SK-N-SH (cell line): ENCODE measurements at regions not wholly inside any gene's neighbourhood (a gene's known extent, or its start where the extent isn't known, plus 50 kb on each side); places are given as distances from the start of the nearest gene placed in this dataset.

Experiments
- CTCF ChIA-PET: fragments of 300-600, 350-600 bp; formaldehyde crosslinking; extraction: SDS; loops from one replicate; lab custom pipeline; 2021; lab: Yijun Ruan, JAX
- POLR2A ChIA-PET: fragments of 350-600 bp; sonication (Branson Sonifier 250); formaldehyde crosslinking; extraction: SDS; loops from one replicate; lab custom pipeline; 2020; ENCODE audit warnings: antibody characterized with exemption, inconsistent platforms; lab: Yijun Ruan, JAX
- DNase-seq: peaks from one replicate; pipeline ENCODE4 v3.0.0; 2012
- H2AFZ ChIP-seq: fragments of 200-600 bp; sonication (generic); 2 replicates; pipeline ENCODE4 v1.8.1; 2016; ENCODE audit warnings: antibody characterized with exemption, mild to moderate bottlenecking, low read depth
- H3F3A ChIP-seq: fragments of 200-600 bp; sonication (generic); replicated peaks from 2 replicates; pipeline ENCODE3; 2016; ENCODE audit warnings: antibody characterized with exemption, mild to moderate bottlenecking; ENCODE audit not compliant: insufficient read depth
- H3K27ac ChIP-seq, 2 experiments: fragments of 200-500 bp in 1 of 2; fragments of 200-600 bp in 1 of 2; sonication (Bioruptor generic) in 1 of 2; sonication (generic), shearing (Covaris generic) in 1 of 2; 2 replicates each; pipeline versions ENCODE4 v1.5.1 to v1.6.1; 2014 to 2016; ENCODE audit warnings: low read depth in 2 of 2, inconsistent platforms in 1 of 2, low read length in 1 of 2, mild to moderate bottlenecking in 1 of 2, mixed read lengths in 1 of 2
- H3K27me3 ChIP-seq: fragments of 200-600 bp; sonication (generic), shearing (Covaris generic); 2 replicates; pipeline ENCODE4 v1.6.1; 2016; ENCODE audit warnings: mixed run types; ENCODE audit not compliant: insufficient read depth
- H3K36me3 ChIP-seq, 2 experiments: fragments of 200-500 bp in 1 of 2; fragments of 200-600 bp in 1 of 2; sonication (Bioruptor generic) in 1 of 2; sonication (generic) in 1 of 2; replicated peaks in 1 of 2; 2 replicates each; pipeline versions ENCODE3 to v1.5.1; 2014 to 2016; ENCODE audit warnings: low read length in 1 of 2, mild to moderate bottlenecking in 1 of 2; ENCODE audit not compliant: insufficient read depth in 2 of 2, control insufficient read depth in 1 of 2
- H3K4me1 ChIP-seq, 2 experiments: fragments of 200-500 bp in 1 of 2; fragments of 200-600 bp in 1 of 2; sonication (Bioruptor generic) in 1 of 2; sonication (generic), shearing (Covaris generic) in 1 of 2; 2 replicates each; pipeline versions ENCODE4 v1.5.1 to v1.6.1; 2014 to 2016; ENCODE audit warnings: low read depth in 1 of 2, low read length in 1 of 2, mixed run types in 1 of 2; ENCODE audit not compliant: insufficient read depth in 2 of 2, control insufficient read depth in 1 of 2
- H3K4me2 ChIP-seq: fragments of 200-600 bp; sonication (generic), shearing (Covaris generic); 2 replicates; pipeline ENCODE4 v1.6.1; 2017; ENCODE audit warnings: mixed run types
- H3K4me3 ChIP-seq, 2 experiments: fragments of 200-500 bp in 1 of 2; fragments of 200-600 bp in 1 of 2; sonication (Bioruptor generic) in 1 of 2; sonication (generic), shearing (Covaris generic) in 1 of 2; 2 replicates each; pipeline versions ENCODE4 v1.5.1 to v1.8.1; 2014 to 2016; ENCODE audit warnings: low read depth in 2 of 2, inconsistent platforms in 1 of 2, low read length in 1 of 2, mild to moderate bottlenecking in 1 of 2, mixed read lengths in 1 of 2, moderate library complexity in 1 of 2
- H3K79me2 ChIP-seq: fragments of 200-600 bp; sonication (generic); 2 replicates; pipeline ENCODE4 v1.8.1; 2017; ENCODE audit warnings: mild to moderate bottlenecking; ENCODE audit not compliant: insufficient read depth
- H3K9ac ChIP-seq: fragments of 200-600 bp; sonication (generic); 2 replicates; pipeline ENCODE4 v1.6.1; 2017; ENCODE audit warnings: mixed run types
- H3K9me2 ChIP-seq: fragments of 200-600 bp; sonication (generic); 2 replicates; pipeline ENCODE4 v1.6.1; 2017; ENCODE audit warnings: mixed run types
- H3K9me3 ChIP-seq: fragments of 200-600 bp; sonication (generic); 2 replicates; pipeline ENCODE4 v1.6.1; 2017; ENCODE audit warnings: mixed run types, mild to moderate bottlenecking, moderate library complexity
- H4K20me1 ChIP-seq: fragments of 200-600 bp; sonication (generic); 2 replicates; pipeline ENCODE4 v1.6.1; 2017; ENCODE audit warnings: mild to moderate bottlenecking, mixed run types; ENCODE audit not compliant: insufficient read depth
- CTCF ChIP-seq: fragments of 200-600 bp; sonication (generic); IDR thresholded peaks from 2 replicates; pipeline ENCODE4 v1.6.1; 2017; ENCODE audit warnings: antibody characterized with exemption, mild to moderate bottlenecking, moderate library complexity
- ELF1 ChIP-seq: IDR thresholded peaks from 2 replicates; pipeline ENCODE4 v1.4.0; 2012
- EZH2phosphoT487 ChIP-seq: fragments of 200-600 bp; sonication (generic); IDR thresholded peaks from 2 replicates; pipeline ENCODE4 v1.6.1; 2017; ENCODE audit warnings: low read depth, mixed run types, mild to moderate bottlenecking, antibody characterized with exemption, moderate library complexity, borderline replicate concordance
- FOSL2 ChIP-seq: IDR thresholded peaks from 2 replicates; pipeline ENCODE4 v1.4.0; 2012; ENCODE audit warnings: low read depth, mild to moderate bottlenecking, moderate library complexity, borderline replicate concordance
- FOXJ3 ChIP-seq: sonication (generic); formaldehyde crosslinking; IDR thresholded peaks from 2 replicates; pipeline ENCODE4 v1.5.1; 2020; ENCODE audit warnings: mild to moderate bottlenecking, missing genetic modification reagents
- FOXM1 ChIP-seq: IDR thresholded peaks from 2 replicates; pipeline ENCODE4 v1.4.0; 2012; ENCODE audit warnings: low read depth, mild to moderate bottlenecking
- MXI1 ChIP-seq: IDR thresholded peaks from 2 replicates; pipeline ENCODE4 v1.6.1; 2012; ENCODE audit warnings: mild to moderate bottlenecking, low read depth, low read length, improper control_type of control experiment
- TEAD4 ChIP-seq: IDR thresholded peaks from 2 replicates; pipeline ENCODE4 v1.4.0; 2012; ENCODE audit warnings: mild to moderate bottlenecking, borderline replicate concordance; ENCODE audit not compliant: insufficient read depth
- YY1 ChIP-seq: IDR thresholded peaks from 2 replicates; pipeline ENCODE4 v1.4.0; 2012; ENCODE audit warnings: low read depth, mild to moderate bottlenecking
- WGBS: methylation state at CpG from one replicate; pipeline ENCODE4 v1.1.6; 2017; ENCODE audit warnings: low lambda C conversion rate; 5-methylcytosine and 5-hydroxymethylcytosine counted together
- TF ChIP-seq, protein P1 (sequence below): fragments of 150-350 bp; IDR thresholded peaks from 2 replicates; pipeline ENCODE4 v1.6.1; 2016; ENCODE audit warnings: mild to moderate bottlenecking, low read depth, low read length
- TF ChIP-seq, protein P2 (sequence below): IDR thresholded peaks from 2 replicates; pipeline ENCODE4; 2012

DNA sequence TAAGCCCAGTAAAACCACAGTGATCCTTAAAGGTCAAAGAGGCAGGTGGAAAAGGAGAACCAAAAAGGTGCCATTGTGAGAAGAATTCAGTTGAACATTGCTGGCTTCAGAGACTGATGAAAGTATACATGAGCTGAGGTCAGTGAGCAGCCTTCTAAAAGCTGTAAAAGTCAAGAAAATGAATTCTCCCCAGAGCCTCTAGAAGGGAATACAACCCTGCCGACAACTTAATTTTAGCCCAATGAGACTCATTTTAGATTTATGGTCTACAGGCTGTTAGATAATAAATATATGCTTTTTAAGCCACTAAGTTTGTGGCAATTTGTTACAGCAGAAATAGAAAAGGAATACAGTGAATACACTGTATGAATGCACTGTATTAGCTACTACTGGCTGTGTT is 911.4 kb downstream of the TRIB2 start:
- no peaks in the 10 kb centered on the region for H3F3A ChIP-seq
- no peak overlapping the region for H3K4me3 ChIP-seq
- WGBS = 75% methylated on average over 1 of the region's 1 CpG
- ChIA-PET POLR2A (no interaction called here), CTCF (interaction anchor here (1.4 to 1.5 kb wide), 2 partner anchors 10 to 74 kb away, joined by 3 read pairs; no protein-coding TSS in a partner anchor)
- TF ChIP-seq FOXJ3 (CRISPR knock-in tag) = no peak
- no peak for TF ChIP-seq YY1
- TF ChIP-seq EZH2phosphoT487 = no peak
- TF ChIP-seq CTCF = no peak
- no peak for TF ChIP-seq ELF1
- no peak for TF ChIP-seq TEAD4
- no peak for TF ChIP-seq FOXM1
- TF ChIP-seq FOSL2 = no peak
- no peaks in the 10 kb centered on the region for H3K9me3 ChIP-seq
- DNase-seq = no peak
- no peak overlapping the region for H3K4me2 ChIP-seq
- no peaks in the 10 kb centered on the region for H3K9me2 ChIP-seq
- no peaks in the 10 kb centered on the region for H3K79me2 ChIP-seq
- H3K4me1 ChIP-seq = no peaks in the 10 kb centered on the region
- no peak overlapping the region for H3K9ac ChIP-seq
- no peak overlapping the region for H2AFZ ChIP-seq
- no peaks in the 10 kb centered on the region for H3K27me3 ChIP-seq
- no peaks in the 10 kb centered on the region for H4K20me1 ChIP-seq
- no peak overlapping the region for H3K27ac ChIP-seq
- H3K36me3 ChIP-seq = no peaks in the 10 kb centered on the region

DNA sequence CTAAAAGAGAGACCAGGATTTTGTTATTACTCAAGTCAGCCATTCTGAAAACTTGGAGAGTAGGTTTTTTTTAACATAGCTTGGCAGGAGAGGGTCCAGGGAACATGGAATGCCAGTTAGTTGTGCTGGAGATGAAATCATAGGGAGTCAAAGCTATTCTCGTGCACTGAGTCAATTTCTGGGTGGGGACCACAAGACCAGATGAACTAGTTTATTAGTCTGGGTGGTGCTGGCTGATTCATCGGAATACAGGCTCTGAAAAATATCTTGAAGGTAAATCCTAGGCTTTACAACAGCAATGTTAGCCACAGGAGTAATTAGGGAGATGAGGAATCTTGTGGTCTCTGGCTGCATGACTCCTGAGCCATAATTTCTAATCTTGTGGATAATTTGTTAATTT is 921.4 kb downstream of the TRIB2 start:
- H3K79me2 ChIP-seq = no peaks in the 10 kb centered on the region
- no peaks in the 10 kb centered on the region for H3K36me3 ChIP-seq
- H3K9me2 ChIP-seq = no peaks in the 10 kb centered on the region
- no peak overlapping the region for H3K27ac ChIP-seq
- H3K4me2 ChIP-seq = no peak overlapping the region
- DNase-seq = no peak
- H3K9ac ChIP-seq = no peak overlapping the region
- ChIA-PET CTCF (interaction anchor here (1.3 kb wide), 1 partner anchor 10 kb away, joined by 3 read pairs; no protein-coding TSS in a partner anchor), POLR2A (no interaction called here)
- no peak overlapping the region for H3K4me3 ChIP-seq
- TF ChIP-seq, protein P1, sequence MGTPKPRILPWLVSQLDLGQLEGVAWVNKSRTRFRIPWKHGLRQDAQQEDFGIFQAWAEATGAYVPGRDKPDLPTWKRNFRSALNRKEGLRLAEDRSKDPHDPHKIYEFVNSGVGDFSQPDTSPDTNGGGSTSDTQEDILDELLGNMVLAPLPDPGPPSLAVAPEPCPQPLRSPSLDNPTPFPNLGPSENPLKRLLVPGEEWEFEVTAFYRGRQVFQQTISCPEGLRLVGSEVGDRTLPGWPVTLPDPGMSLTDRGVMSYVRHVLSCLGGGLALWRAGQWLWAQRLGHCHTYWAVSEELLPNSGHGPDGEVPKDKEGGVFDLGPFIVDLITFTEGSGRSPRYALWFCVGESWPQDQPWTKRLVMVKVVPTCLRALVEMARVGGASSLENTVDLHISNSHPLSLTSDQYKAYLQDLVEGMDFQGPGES = no peak
- TF ChIP-seq MXI1 (no peak), YY1 (no peak)
- TF ChIP-seq, protein P2, sequence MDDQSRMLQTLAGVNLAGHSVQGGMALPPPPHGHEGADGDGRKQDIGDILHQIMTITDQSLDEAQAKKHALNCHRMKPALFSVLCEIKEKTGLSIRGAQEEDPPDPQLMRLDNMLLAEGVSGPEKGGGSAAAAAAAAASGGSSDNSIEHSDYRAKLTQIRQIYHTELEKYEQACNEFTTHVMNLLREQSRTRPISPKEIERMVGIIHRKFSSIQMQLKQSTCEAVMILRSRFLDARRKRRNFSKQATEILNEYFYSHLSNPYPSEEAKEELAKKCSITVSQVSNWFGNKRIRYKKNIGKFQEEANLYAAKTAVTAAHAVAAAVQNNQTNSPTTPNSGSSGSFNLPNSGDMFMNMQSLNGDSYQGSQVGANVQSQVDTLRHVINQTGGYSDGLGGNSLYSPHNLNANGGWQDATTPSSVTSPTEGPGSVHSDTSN = no peak
- no peak overlapping the region for H2AFZ ChIP-seq
- H3K27me3 ChIP-seq = no peaks in the 10 kb centered on the region
- no peaks in the 10 kb centered on the region for H4K20me1 ChIP-seq
- WGBS = 5% methylated on average over 2 of the region's 2 CpGs
- H3K4me1 ChIP-seq = no peaks in the 10 kb centered on the region
- H3K9me3 ChIP-seq = no peaks in the 10 kb centered on the region
- H3F3A ChIP-seq = no peaks in the 10 kb centered on the region
